ENCODE measurements at regions not wholly inside any gene's neighbourhood (a gene's known extent, or its start where the extent isn't known, plus 50 kb on each side); places are given as distances from the start of the nearest gene placed in this dataset.

DNA sequence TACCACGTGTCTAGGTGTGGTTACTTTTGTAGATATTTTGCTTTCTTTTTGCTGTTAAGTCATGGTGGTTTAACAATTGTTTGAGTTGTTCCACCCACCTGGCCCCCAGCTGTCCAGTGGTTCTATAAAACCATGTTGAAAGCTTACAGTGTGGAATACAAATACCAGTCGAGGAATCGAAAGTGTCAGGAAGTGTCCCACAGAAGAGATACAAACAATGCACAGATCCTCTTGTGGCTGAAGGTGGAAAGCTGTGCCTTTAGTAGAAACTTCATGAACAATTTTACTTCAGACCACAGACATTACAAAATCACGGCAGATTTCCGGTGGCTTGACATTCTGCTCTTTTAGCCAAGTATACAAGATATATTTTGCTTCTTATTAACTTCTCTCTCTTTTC is 782.4 kb upstream of the SOX9 start:
- TF ChIP-seq CTCF (IDR thresholded peaks at IDR 0.05) (no peak), POLR2AphosphoS5 (IDR thresholded peaks at IDR 0.05; ENCODE audit: insufficient read depth in 1 of 2, low read depth in 1 of 2) (no peak)

Data from vagina (tissue), 2 donors.